ENCODE measurements at regions not wholly inside any gene's neighbourhood (a gene's known extent, or its start where the extent isn't known, plus 50 kb on each side); places are given as distances from the start of the nearest gene placed in this dataset.
"Not testable (repeated sequence)": the region's sequence is repeated elsewhere in the genome, so short reads cannot be mapped to it uniquely, and the experiment has no call there.

GRCh38 chr7:114364151-114364550 is 50.5 kb upstream of the FOXP2 start:
- no peak for DNase-seq (ENCODE audit: low spot score)

DNA sequence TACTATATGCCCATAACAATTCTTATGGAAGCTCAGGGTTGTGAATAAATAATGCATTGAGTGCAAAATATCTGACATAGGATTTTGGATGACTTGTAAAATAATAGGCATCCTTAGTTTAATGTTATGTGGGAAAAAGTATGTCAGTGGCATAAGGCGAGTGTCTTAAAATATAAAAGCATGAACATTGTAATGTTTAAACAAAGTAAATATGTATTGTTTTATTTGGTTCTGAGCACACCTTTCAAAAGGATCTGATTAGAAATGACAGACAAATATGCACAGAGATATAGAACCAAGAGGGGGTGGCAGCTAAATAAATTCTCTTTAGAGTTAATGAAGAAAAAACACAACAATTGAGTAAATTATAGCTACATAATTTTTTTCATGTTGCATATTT is 51.3 kb upstream of the FOXP2 start:
- no peak for DNase-seq (ENCODE audit: low spot score)

DNA sequence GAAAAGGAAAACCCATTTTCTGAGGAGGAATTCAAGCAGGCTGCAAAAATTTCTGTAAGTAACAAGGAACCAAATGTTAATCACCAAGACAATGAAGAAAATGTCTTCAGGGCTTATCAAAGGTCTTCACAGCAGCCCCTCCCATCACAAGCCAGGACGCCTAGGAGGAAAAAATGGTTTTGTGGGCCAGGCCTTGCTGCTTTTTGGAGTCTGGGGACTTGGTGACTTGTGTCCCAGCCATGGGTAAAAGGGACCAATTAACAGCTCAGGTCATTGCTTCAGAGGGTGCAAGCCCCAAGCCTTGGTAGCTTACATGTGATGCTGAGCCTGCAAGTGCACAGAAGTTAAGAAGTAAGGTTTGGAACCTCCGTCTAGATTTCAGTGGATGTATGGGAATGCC is 55.7 kb upstream of the FOXP2 start:
- DNase-seq (ENCODE audit: low spot score) = no peak

GRCh38 chr7:114356133-114356532 is 58.5 kb upstream of the FOXP2 start:
- DNase-seq (ENCODE audit: low spot score) = no peak

- no peak for DNase-seq (ENCODE audit: low spot score)
Measured at GRCh38 chr7:114354306-114354705, 60.3 kb upstream of the FOXP2 start.

DNA sequence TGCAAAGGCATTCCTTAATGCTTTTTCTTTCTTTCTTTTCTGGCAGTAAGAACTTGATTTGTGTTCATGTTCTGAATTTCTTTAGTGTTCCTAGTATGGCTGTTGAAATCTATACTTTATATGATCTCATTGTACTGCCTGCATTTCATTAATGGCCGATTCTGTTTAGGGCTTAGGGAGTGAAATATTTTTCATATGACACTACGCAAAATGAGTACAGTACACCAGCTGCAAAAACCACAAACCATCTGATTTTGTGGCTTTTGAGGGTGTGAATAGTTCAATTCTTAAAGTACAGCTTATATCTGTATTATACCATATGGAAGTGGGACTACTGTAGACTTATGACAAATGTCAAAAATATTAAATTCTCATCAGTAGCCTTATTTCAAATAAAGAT is 69.1 kb upstream of the FOXP2 start:
- DNase-seq (ENCODE audit: low spot score) = peak; percentile 28

- DNase-seq (ENCODE audit: low spot score) = no peak
Measured at GRCh38 chr7:114343949-114344708, 70.5 kb upstream of the FOXP2 start.

- DNase-seq (ENCODE audit: low spot score) = no peak
Measured at GRCh38 chr7:114342431-114343179, 72.0 kb upstream of the FOXP2 start.

- no peak for DNase-seq (ENCODE audit: low spot score)
Measured at GRCh38 chr7:114341648-114342047, 73.0 kb upstream of the FOXP2 start.

DNA sequence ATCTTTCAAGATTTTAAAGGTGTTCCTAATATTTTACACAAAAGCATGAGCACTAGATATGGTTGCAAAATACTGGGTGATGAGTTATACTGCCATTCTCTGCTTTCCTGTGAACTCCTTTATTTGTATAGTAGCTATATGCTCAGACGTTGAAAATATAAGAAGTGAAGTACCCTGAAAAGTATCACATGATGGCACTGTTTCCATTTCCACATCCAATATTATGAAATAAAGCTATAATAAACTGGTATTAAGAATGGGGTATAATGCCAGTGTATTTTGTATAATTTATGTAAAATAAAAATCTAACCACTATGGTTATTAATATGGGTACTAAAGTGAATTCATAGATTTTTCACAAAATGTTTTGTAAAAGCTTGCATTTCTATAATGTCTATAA is 79.6 kb upstream of the FOXP2 start:
- DNase-seq (ENCODE audit: low spot score) = no peak

GRCh38 chr7:114329458-114329857 is 85.2 kb upstream of the FOXP2 start:
- not testable (repeated sequence) for DNase-seq (ENCODE audit: low spot score)

DNA sequence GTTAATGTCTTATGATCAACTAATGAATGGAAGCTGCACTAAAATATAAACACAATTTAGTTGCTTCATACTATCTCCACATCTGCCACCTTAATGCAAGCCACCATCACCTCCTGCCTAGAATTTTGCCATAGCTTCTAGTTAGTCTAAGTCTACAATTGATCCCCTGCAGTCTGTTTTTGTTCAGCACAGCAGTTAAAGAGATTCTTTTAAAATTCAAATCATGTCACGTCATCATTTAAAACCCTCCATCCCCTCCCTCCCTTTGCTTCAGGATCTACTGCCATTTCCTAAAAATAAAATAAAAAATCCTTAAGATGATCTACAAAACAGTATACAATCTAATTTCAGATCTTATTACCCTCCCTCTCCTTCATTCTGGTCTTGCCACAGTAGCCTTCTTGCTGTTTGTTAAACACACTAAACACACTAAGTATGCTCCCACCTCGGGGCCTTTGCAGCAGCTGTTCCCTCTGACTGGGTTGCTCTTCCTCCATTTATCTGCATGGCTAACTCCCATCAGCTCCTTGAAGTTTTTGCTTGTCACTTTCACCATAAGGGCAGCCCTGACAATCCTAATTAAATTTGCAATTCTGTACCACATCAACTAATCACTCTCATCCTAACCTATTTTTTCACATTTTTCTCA is 97.0 kb upstream of the FOXP2 start:
- DNase-seq (ENCODE audit: low spot score) = no peak

GRCh38 chr7:114312649-114313048 is 102.0 kb upstream of the FOXP2 start:
- no peak for DNase-seq (ENCODE audit: low spot score)

DNA sequence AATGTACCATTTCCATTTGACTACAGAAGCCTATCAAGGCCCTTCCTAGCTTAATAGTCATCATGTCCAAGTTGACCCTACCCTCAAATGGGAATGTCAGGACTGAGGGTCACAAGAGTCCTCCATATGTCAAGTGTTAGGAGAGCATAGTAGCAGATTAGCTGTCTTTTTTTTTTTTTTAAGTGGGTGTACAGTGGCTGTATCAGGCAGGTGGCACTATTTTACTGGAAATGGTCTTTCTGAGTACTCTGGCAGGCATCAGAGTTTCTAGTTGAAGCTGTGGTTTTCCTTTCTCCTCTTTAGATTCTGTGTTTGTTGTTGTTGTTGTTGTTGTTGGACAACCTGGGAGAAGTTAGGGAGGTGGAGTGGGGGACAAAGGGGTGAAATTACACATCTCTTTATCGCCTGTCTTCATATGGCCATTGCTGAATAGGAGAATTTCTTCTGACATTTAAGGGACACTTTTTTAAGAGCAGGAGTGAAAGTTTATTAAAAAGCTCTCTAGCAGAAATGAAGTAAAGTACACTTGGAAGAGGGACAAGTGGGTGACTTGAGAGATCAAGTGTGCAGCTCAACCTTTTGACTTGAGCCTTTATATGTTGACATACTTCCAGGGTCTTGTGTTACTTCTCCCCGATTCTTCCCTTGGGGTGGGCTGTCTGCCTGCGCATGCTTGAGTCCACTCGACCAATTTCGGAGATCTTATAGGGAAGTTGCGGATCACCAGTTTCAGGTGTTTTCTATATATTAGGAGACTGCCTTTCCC is 104.1 kb upstream of the FOXP2 start:
- DNase-seq (ENCODE audit: low spot score) = no peak

DNA sequence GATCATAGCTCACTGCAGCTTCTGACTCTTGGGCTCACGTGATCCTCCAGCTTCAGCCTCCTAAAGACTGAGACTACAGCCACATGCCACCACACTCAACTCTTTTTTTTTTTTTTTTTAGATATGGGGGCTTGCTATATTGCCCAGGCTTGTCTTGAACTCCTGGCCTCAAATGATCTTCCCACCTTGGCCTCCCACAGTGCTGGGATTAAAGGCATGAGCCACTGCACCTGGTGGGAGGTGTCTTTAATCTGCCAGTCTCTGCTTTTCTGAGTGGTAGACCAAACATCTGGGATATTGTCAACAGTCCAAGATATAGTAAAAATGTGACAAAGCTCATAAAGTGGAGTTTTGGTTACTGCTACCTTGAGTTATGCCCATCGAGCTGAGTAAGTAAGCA is 104.9 kb upstream of the FOXP2 start:
- no peak for DNase-seq (ENCODE audit: low spot score)

DNA sequence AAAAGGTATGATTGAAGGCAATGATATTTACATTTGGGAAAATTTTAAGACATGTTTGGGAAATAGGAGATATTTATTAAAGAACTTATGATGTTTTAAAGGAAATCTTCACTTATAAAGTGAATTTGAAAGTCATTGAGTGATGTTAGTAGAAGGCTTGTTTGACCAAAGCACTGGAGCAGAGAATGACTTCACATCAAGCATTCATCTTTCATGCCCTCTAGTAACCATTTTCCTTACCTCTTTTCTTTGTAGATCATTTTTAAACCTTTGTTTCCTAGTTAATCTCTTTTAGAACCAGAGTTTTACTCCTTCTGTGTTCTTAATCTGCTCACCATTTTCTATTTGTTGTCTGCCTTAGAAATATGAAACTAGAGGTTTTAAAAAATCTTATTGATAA is 111.3 kb upstream of the FOXP2 start:
- DNase-seq (ENCODE audit: low spot score) = no peak

- DNase-seq (ENCODE audit: low spot score) = no peak
Measured at GRCh38 chr7:114302858-114303257, 111.8 kb upstream of the FOXP2 start.

DNA sequence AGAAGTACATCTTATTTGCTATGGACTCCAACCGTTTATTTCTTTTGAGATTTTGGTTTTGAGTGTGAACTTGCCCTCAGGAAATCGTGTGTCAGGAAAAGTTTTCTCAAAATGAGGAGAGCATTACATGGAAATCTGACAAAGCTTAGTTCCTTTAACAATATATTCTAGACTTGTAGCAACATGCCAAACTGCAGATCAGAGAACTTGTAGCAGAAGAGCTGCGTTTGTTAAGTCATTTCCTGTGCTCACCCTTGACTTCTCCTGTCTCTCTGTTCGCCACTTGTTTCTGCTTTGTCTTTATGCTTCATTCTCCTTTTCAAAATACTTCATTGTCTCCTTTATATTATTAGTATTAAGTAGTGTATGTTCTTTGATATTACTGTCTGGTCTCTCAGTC is 116.6 kb upstream of the FOXP2 start:
- DNase-seq (ENCODE audit: low spot score) = no peak

DNA sequence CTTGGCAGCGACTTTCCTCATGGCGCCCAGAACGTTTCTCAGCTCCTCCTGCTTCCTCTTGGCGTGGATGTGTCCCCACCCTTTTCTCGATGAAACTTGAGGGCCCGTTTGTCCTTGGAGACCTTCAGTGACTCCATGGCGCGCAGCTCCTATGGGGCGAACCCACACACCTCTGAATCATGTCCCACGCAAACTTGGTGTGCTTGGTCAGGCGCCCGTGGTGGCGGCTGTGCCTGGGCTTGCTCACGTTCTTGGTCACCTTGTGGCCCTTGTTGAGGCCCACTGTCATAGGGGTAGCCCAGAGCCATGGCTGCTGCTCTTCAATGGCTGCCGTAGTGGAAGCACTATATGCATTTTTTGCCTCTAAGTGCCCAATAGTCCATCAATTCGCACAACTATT is 117.5 kb upstream of the FOXP2 start:
- DNase-seq (ENCODE audit: low spot score) = no peak

DNA sequence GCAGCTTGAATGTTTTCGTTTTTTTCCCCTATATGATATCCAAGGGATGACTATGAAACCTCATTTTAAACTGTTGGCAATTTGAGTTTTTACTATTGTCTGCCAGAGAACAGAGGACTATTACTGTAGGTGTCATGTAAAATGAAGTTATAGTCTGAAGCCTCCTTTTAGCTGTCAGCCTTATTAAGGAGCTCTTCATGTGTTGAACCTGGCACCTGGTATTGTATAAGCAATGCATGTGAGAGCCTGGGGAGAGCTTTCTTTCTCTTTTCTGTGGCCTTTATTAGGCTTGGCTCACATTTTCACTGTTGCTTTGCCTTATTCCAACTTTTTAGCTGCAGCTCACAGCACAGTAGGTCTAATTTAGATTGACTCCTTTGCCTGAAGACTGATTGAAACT is 119.1 kb upstream of the FOXP2 start:
- DNase-seq (ENCODE audit: low spot score) = no peak

DNA sequence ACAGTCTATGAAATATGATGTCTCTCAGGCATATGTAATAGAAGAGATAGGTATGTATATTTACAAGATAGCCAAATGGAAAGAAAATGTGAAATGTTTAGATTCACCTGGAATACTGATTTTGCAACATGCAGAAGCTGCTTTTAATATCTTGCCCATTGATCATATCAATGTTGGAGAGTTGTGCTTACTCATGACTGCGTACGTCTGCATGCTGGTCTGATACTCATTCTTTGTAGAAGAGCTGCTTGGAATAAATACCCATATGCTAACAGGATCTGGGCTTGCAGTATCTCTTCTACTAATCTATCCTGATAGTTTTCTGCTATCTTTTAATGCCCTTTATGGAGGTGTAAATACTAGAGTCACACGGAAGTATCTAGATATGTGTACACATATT is 120.6 kb upstream of the FOXP2 start:
- DNase-seq (ENCODE audit: low spot score) = no peak

- no peak for DNase-seq (ENCODE audit: low spot score)
Measured at GRCh38 chr7:114293289-114294012, 121.2 kb upstream of the FOXP2 start.

Data from A172 (cell line).